ENCODE measurements at regions not wholly inside any gene's neighbourhood (a gene's known extent, or its start where the extent isn't known, plus 50 kb on each side); places are given as distances from the start of the nearest gene placed in this dataset.

GRCh38 chr2:138974651-138975050, 194.5 kb upstream of the NXPH2 start:
- no peak overlapping the region for H3K4me3 ChIP-seq
- intact Hi-C loops (cut with DNase I): no loop called here
- H3K27ac ChIP-seq: no peak overlapping the region
- no peaks in the 10 kb centered on the region for H3K4me1 ChIP-seq
- DNase-seq (no peak), ATAC-seq (no peak)
- H3K27me3 ChIP-seq: no peaks in the 10 kb centered on the region
- no peaks in the 10 kb centered on the region for H3K36me3 ChIP-seq
- no peaks in the 10 kb centered on the region for H3K9me3 ChIP-seq
- no peak for TF ChIP-seq CTCF (IDR thresholded peaks at IDR 0.05)

- no peak for TF ChIP-seq CTCF (IDR thresholded peaks at IDR 0.05)
- ATAC-seq (no peak), DNase-seq (no peak)
- Histone ChIP-seq H3K4me3 (no peak overlapping the region), H3K36me3 (no peaks in the 10 kb centered on the region), H3K4me1 (no peaks in the 10 kb centered on the region), H3K27ac (no peak overlapping the region), H3K9me3 (no peaks in the 10 kb centered on the region), H3K27me3 (no peaks in the 10 kb centered on the region)
- intact Hi-C loops (cut with DNase I): no loop called here
Observed at GRCh38 chr2:138964418-138964817, 184.2 kb upstream of the NXPH2 start.

GRCh38 chr2:138962686-138963085, 182.5 kb upstream of the NXPH2 start:
- TF ChIP-seq CTCF (IDR thresholded peaks at IDR 0.05): no peak
- no peak overlapping the region for H3K4me3 ChIP-seq
- no peaks in the 10 kb centered on the region for H3K36me3 ChIP-seq
- ATAC-seq (no peak), DNase-seq (no peak)
- H3K27ac ChIP-seq: no peak overlapping the region
- no peaks in the 10 kb centered on the region for H3K4me1 ChIP-seq
- H3K9me3 ChIP-seq: no peaks in the 10 kb centered on the region
- H3K27me3 ChIP-seq: no peaks in the 10 kb centered on the region
- intact Hi-C loops (cut with DNase I): no loop called here

- Histone ChIP-seq H3K4me3 (no peak overlapping the region), H3K9me3 (no peaks in the 10 kb centered on the region), H3K4me1 (no peaks in the 10 kb centered on the region), H3K27me3 (no peaks in the 10 kb centered on the region), H3K36me3 (no peaks in the 10 kb centered on the region), H3K27ac (no peak overlapping the region)
- TF ChIP-seq CTCF (IDR thresholded peaks at IDR 0.05): no peak
- intact Hi-C loops (cut with DNase I): no loop called here
- ATAC-seq (no peak), DNase-seq (no peak)
Observed at GRCh38 chr2:138960191-138960590, 180.0 kb upstream of the NXPH2 start.

- DNase-seq (no peak), ATAC-seq (no peak)
- TF ChIP-seq CTCF (IDR thresholded peaks at IDR 0.05): no peak
- Histone ChIP-seq H3K9me3 (no peaks in the 10 kb centered on the region), H3K4me3 (no peak overlapping the region), H3K27ac (no peak overlapping the region), H3K36me3 (no peaks in the 10 kb centered on the region), H3K4me1 (no peaks in the 10 kb centered on the region), H3K27me3 (no peaks in the 10 kb centered on the region)
- intact Hi-C loops (cut with DNase I): no loop called here
Observed at GRCh38 chr2:138959031-138959430, 178.8 kb upstream of the NXPH2 start.

- no peak for ATAC-seq
- TF ChIP-seq CTCF (IDR thresholded peaks at IDR 0.05): no peak
- intact Hi-C loops (cut with DNase I): no loop called here
- no peak for DNase-seq
- H3K4me1 ChIP-seq: no peaks in the 10 kb centered on the region
- no peak overlapping the region for H3K27ac ChIP-seq
- no peaks in the 10 kb centered on the region for H3K9me3 ChIP-seq
- H3K27me3 ChIP-seq: no peaks in the 10 kb centered on the region
- no peaks in the 10 kb centered on the region for H3K36me3 ChIP-seq
- no peak overlapping the region for H3K4me3 ChIP-seq
Observed at GRCh38 chr2:138956116-138956515, 175.9 kb upstream of the NXPH2 start.

Data from upper lobe of right lung (tissue), 1 donor.